ENCODE measurements at regions not wholly inside any gene's neighbourhood (a gene's known extent, or its start where the extent isn't known, plus 50 kb on each side); places are given as distances from the start of the nearest gene placed in this dataset.

DNA sequence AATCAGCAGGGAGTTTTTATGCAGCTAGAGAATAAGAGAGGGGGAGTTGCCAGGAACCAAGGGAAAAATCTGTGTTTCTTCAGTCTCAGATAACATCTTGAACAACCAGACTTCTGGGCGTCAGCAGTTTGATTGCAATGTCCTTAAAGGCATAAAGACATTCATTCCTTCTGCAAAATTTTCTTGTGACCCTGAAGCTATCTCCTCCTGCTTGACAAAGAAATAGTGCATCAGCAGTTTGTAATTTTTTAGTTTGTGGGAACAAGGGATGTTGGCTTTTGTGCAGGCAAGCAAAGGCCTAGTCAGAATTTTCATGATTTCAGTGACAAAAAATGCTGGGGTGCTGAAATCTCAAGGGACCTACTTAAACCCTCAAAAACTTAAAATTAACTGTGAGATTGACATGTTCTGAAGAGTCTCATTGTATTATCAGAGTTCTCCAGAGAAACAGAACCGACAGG, 125.8 kb upstream of the UNC5C start:
- DNase-seq (ENCODE audit: low read depth in 1 of 2, low spot score in 1 of 2): no peak
- Histone ChIP-seq H3K4me3 (replicated peaks; ENCODE audit: insufficient read depth, low read length) (no peak overlapping the region), H3K27me3 (ENCODE audit: insufficient read depth, poor library complexity, severe bottlenecking) (no peaks in the 10 kb centered on the region), H3K27ac (replicated peaks) (no peak overlapping the region)
- no peak for TF ChIP-seq POLR2AphosphoS5 (IDR thresholded peaks at IDR 0.05; ENCODE audit: low read depth)
- TF ChIP-seq, protein P1, sequence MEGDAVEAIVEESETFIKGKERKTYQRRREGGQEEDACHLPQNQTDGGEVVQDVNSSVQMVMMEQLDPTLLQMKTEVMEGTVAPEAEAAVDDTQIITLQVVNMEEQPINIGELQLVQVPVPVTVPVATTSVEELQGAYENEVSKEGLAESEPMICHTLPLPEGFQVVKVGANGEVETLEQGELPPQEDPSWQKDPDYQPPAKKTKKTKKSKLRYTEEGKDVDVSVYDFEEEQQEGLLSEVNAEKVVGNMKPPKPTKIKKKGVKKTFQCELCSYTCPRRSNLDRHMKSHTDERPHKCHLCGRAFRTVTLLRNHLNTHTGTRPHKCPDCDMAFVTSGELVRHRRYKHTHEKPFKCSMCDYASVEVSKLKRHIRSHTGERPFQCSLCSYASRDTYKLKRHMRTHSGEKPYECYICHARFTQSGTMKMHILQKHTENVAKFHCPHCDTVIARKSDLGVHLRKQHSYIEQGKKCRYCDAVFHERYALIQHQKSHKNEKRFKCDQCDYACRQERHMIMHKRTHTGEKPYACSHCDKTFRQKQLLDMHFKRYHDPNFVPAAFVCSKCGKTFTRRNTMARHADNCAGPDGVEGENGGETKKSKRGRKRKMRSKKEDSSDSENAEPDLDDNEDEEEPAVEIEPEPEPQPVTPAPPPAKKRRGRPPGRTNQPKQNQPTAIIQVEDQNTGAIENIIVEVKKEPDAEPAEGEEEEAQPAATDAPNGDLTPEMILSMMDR (IDR thresholded peaks at IDR 0.05; ENCODE audit: insufficient read depth, low read length): no peak
- TF ChIP-seq, protein P2, sequence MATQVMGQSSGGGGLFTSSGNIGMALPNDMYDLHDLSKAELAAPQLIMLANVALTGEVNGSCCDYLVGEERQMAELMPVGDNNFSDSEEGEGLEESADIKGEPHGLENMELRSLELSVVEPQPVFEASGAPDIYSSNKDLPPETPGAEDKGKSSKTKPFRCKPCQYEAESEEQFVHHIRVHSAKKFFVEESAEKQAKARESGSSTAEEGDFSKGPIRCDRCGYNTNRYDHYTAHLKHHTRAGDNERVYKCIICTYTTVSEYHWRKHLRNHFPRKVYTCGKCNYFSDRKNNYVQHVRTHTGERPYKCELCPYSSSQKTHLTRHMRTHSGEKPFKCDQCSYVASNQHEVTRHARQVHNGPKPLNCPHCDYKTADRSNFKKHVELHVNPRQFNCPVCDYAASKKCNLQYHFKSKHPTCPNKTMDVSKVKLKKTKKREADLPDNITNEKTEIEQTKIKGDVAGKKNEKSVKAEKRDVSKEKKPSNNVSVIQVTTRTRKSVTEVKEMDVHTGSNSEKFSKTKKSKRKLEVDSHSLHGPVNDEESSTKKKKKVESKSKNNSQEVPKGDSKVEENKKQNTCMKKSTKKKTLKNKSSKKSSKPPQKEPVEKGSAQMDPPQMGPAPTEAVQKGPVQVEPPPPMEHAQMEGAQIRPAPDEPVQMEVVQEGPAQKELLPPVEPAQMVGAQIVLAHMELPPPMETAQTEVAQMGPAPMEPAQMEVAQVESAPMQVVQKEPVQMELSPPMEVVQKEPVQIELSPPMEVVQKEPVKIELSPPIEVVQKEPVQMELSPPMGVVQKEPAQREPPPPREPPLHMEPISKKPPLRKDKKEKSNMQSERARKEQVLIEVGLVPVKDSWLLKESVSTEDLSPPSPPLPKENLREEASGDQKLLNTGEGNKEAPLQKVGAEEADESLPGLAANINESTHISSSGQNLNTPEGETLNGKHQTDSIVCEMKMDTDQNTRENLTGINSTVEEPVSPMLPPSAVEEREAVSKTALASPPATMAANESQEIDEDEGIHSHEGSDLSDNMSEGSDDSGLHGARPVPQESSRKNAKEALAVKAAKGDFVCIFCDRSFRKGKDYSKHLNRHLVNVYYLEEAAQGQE (IDR thresholded peaks at IDR 0.05; ENCODE audit: insufficient replicate concordance, low read depth): no peak
- TF ChIP-seq GABPA (IDR thresholded peaks at IDR 0.05; ENCODE audit: low read depth): no peak
- no peak for TF ChIP-seq SPI1 (IDR thresholded peaks at IDR 0.05; ENCODE audit: borderline replicate concordance, low read depth)

DNA sequence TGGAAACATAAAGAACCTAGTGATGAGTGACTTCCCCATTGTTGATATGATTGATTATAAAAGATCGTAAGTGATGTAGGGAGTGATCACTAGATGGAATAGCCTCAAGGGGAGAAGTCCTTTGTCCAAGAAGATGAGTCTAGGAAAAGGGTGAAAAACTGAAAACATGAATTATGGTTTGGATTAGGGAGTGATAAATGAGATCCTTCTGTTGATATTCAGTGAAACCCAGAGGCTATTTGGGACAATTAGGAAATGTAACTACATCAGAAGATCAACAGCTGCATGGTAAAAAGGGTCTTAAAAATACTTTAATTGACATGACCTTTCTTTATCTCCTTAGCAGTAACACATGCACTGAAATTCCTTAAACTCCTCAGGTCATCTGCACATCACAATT, 124.0 kb upstream of the UNC5C start:
- H3K27ac ChIP-seq (replicated peaks): no peak overlapping the region
- no peaks in the 10 kb centered on the region for H3K27me3 ChIP-seq (ENCODE audit: insufficient read depth, poor library complexity, severe bottlenecking)
- no peak for TF ChIP-seq GABPA (IDR thresholded peaks at IDR 0.05; ENCODE audit: low read depth)
- no peak for TF ChIP-seq POLR2AphosphoS5 (IDR thresholded peaks at IDR 0.05; ENCODE audit: low read depth)
- TF ChIP-seq, protein P1 (IDR thresholded peaks at IDR 0.05; ENCODE audit: insufficient read depth, low read length): no peak
- TF ChIP-seq, protein P2 (IDR thresholded peaks at IDR 0.05; ENCODE audit: insufficient replicate concordance, low read depth): no peak
- TF ChIP-seq SPI1 (IDR thresholded peaks at IDR 0.05; ENCODE audit: borderline replicate concordance, low read depth): no peak
- no peak overlapping the region for H3K4me3 ChIP-seq (replicated peaks; ENCODE audit: insufficient read depth, low read length)
- no peak for DNase-seq (ENCODE audit: low read depth in 1 of 2, low spot score in 1 of 2)

DNA sequence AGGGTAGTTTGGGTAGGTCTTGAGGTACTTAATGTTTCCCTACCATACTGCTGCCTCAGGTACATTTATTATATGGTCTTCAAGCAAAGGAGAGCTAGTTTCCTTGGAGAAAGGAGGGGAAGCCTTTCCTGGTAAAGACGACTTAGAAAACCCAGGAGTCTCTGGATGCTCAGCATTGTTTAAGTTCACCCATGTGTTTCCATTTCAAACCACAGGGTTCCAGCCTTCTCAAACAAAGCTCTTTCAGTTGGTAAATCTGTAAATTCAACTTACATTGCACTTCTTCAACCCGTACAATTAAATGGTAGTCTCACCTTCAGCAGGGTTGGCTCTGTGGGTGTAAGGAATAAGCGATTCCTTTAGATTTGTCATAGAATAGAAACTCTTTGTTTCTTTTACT, 111.9 kb upstream of the UNC5C start:
- H3K27ac ChIP-seq (replicated peaks): no peak overlapping the region
- TF ChIP-seq, protein P1 (IDR thresholded peaks at IDR 0.05; ENCODE audit: insufficient read depth, low read length): no peak
- no peak for TF ChIP-seq POLR2AphosphoS5 (IDR thresholded peaks at IDR 0.05; ENCODE audit: low read depth)
- TF ChIP-seq, protein P2 (IDR thresholded peaks at IDR 0.05; ENCODE audit: insufficient replicate concordance, low read depth): no peak
- TF ChIP-seq GABPA (IDR thresholded peaks at IDR 0.05; ENCODE audit: low read depth): no peak
- no peak for TF ChIP-seq SPI1 (IDR thresholded peaks at IDR 0.05; ENCODE audit: borderline replicate concordance, low read depth)
- no peak for DNase-seq (ENCODE audit: low read depth in 1 of 2, low spot score in 1 of 2)
- no peaks in the 10 kb centered on the region for H3K27me3 ChIP-seq (ENCODE audit: insufficient read depth, poor library complexity, severe bottlenecking)
- no peak overlapping the region for H3K4me3 ChIP-seq (replicated peaks; ENCODE audit: insufficient read depth, low read length)

Measured in HL-60 (cell line).